ENCODE measurements at regions not wholly inside any gene's neighbourhood (a gene's known extent, or its start where the extent isn't known, plus 50 kb on each side); places are given as distances from the start of the nearest gene placed in this dataset.
A peak's percentile ranks its signal among the peaks of the same experiment; 100 is the strongest.

GRCh38 chr5:77146896-77147295 is 59.8 kb upstream of the ZBED3 start:
- Histone ChIP-seq H3K27me3 (ENCODE audit: control insufficient read depth, insufficient read depth, low read length) (no peaks in the 10 kb centered on the region), H3K4me3 (ENCODE audit: low read depth, low read length) (no peak overlapping the region), H3K9me3 (ENCODE audit: control insufficient read depth, insufficient read depth, low read length) (no peaks in the 10 kb centered on the region), H3K27ac (ENCODE audit: low read depth, low read length) (no peak overlapping the region)
- POLR2A ChIA-PET, result no interaction called here
- CTCF ChIA-PET, result interaction anchor here (4.2 to 5.7 kb wide), 2 partner anchors 12 to 346 kb away, joined by 44 to 110 read pairs; partner anchors contain the start of gene WDR41
- DNase-seq (ENCODE audit: low read depth, low spot score), result no peak
- TF ChIP-seq CTCF (IDR thresholded peaks at IDR 0.05; ENCODE audit: low read depth, low read length), result no peak

DNA sequence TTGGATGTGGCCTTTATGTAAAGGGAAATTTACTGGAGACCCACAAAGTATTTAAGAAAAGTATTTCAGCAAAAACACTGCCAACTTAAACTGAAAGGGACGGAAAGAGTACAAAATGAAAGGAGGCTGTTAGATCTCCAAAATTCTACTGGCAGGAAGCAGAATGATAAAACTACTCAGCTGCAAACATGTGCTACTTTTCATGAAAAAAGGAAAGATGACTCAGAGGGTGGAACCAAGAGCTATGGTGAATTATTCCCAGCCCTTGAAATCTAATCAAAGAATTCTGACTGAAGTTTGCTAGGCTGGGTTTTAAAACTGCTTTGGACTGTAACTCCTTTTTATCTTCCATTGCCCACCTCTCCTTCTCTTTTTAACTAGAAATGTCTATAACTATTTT is 58.6 kb upstream of the ZBED3 start:
- POLR2A ChIA-PET, result interaction anchor here (1.4 kb wide), 1 partner anchor 347 kb away, joined by 3 read pairs; no protein-coding TSS in a partner anchor
- Histone ChIP-seq H3K4me3 (ENCODE audit: low read depth, low read length) (no peak overlapping the region), H3K9me3 (ENCODE audit: control insufficient read depth, insufficient read depth, low read length) (no peaks in the 10 kb centered on the region), H3K27ac (ENCODE audit: low read depth, low read length) (no peak overlapping the region), H3K27me3 (ENCODE audit: control insufficient read depth, insufficient read depth, low read length) (no peaks in the 10 kb centered on the region)
- DNase-seq (ENCODE audit: low read depth, low spot score), result no peak
- TF ChIP-seq CTCF (IDR thresholded peaks at IDR 0.05; ENCODE audit: low read depth, low read length), result no peak
- CTCF ChIA-PET, result interaction anchor here (0.8 to 5.7 kb wide), 24 partner anchors 8 to 415 kb away, joined by 3 to 110 read pairs (median 6); partner anchors contain the start of genes WDR41 and ZBED3

DNA sequence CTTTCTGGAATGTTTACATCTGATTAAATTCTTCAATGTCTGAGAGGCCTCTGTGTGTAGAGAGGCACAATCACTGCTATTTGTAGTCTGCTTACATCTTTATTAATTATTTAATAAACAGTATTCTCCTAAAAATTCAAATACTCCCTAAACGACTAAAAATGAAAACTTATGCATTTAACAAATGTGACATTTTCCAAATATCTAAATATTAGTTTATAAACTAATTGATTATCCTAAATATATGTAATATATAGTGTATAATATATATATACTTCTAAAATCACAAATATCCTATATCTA is 57.7 kb upstream of the ZBED3 start:
- Histone ChIP-seq H3K27ac (ENCODE audit: low read depth, low read length) (no peak overlapping the region), H3K27me3 (ENCODE audit: control insufficient read depth, insufficient read depth, low read length) (no peaks in the 10 kb centered on the region), H3K4me3 (ENCODE audit: low read depth, low read length) (no peak overlapping the region), H3K9me3 (ENCODE audit: control insufficient read depth, insufficient read depth, low read length) (no peaks in the 10 kb centered on the region)
- ChIA-PET CTCF (interaction anchor here (0.7 to 5.7 kb wide), 36 partner anchors 7 to 1880 kb away, joined by 3 to 110 read pairs (median 4); partner anchors contain the start of genes WDR41 and ZBED3), POLR2A (interaction anchor here (1.4 kb wide), 1 partner anchor 348 kb away, joined by 3 read pairs; no protein-coding TSS in a partner anchor)
- DNase-seq (ENCODE audit: low read depth, low spot score), result no peak
- TF ChIP-seq CTCF (IDR thresholded peaks at IDR 0.05; ENCODE audit: low read depth, low read length), result no peak

DNA sequence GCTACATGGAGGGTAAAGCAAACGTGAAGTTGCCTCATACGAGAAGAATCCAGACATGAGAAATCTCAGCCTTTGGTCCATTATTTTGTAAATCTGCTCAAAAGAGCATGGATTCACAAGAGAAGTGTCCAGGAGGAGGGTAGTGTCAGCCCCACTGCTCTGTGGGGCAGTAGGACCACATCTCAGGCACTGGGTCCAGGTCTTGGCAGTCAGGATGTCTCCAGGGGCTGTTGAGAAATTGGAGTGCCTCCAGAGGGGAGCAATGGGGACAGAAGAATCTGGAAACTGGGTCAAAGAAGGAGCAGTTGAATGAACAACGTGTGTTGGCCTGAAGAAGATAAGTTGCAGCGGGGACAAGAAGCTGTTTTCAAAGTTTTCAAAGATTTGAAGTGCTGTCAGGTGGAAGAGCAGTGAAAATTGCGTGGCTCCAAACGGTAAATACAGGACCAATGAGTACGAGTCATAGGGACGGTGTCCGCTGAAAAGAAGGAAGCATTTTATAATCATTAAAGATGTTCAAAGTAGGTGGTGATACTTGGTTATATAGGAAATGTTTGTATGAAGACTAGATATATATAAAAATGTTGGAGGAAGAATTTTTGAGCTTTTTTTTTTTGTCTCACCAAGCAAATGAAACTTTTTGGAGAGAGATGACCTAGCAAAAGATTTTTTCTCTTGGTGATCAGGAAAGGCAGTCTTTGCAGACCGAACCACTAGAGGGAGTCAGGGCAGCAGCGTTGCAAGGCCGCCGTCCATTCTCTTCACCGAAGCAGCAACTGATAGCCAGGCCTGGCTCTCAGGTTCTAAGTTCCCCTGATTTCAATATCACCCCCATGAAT is 57.1 kb upstream of the ZBED3 start:
- H3K27ac ChIP-seq (ENCODE audit: low read depth, low read length), result no peak overlapping the region
- no peak overlapping the region for H3K4me3 ChIP-seq (ENCODE audit: low read depth, low read length)
- TF ChIP-seq CTCF (IDR thresholded peaks at IDR 0.05; ENCODE audit: low read depth, low read length), result peak; percentile 95
- no peaks in the 10 kb centered on the region for H3K27me3 ChIP-seq (ENCODE audit: control insufficient read depth, insufficient read depth, low read length)
- no peaks in the 10 kb centered on the region for H3K9me3 ChIP-seq (ENCODE audit: control insufficient read depth, insufficient read depth, low read length)
- peak; percentile 56 for DNase-seq (ENCODE audit: low read depth, low spot score)
- ChIA-PET POLR2A (no interaction called here), CTCF (interaction anchor here (0.6 to 5.7 kb wide), 68 partner anchors 9 to 1881 kb away, joined by 3 to 110 read pairs (median 4); partner anchors contain the start of genes WDR41 and ZBED3)

DNA sequence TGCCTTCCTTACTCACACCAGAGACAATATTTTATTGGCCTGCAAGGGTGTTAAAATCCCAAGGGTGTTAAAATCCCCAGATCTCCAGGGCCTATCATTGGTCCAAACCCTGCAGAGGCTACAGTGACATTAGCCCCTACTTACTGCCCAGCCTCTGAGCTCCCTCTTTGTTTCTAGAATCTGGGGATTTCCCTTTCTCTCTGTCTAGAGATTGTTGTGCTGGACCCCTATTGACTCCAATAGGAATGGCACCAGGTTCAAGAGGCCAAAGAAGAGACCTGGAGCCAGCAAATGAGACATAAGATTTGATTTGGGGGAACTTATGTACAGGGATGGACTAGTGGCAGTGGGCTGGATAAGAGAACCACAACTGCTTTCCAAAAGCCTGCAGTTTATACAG is 53.3 kb upstream of the ZBED3 start:
- Histone ChIP-seq H3K9me3 (ENCODE audit: control insufficient read depth, insufficient read depth, low read length) (no peaks in the 10 kb centered on the region), H3K27me3 (ENCODE audit: control insufficient read depth, insufficient read depth, low read length) (peaks cover 8% of the 10 kb centered on the region), H3K4me3 (ENCODE audit: low read depth, low read length) (no peak overlapping the region), H3K27ac (ENCODE audit: low read depth, low read length) (no peak overlapping the region)
- no peak for TF ChIP-seq CTCF (IDR thresholded peaks at IDR 0.05; ENCODE audit: low read depth, low read length)
- ChIA-PET CTCF (interaction anchor here (0.6 to 2.6 kb wide), 3 partner anchors 11 to 458 kb away, joined by 4 to 9 read pairs (median 5); partner anchors contain the start of gene WDR41), POLR2A (no interaction called here)
- DNase-seq (ENCODE audit: low read depth, low spot score), result no peak
